Mesenchymal stem cell (in vitro differentiated cells and primary cell): ENCODE measurements at regions not wholly inside any gene's neighbourhood (a gene's known extent, or its start where the extent isn't known, plus 50 kb on each side); places are given as distances from the start of the nearest gene placed in this dataset.
A peak's percentile ranks its signal among the peaks of the same experiment; 100 is the strongest.

Source experiments
- DNase-seq: peaks from one replicate; pipeline ENCODE4 v3.0.0-alpha.2; 2013
- H2AFZ ChIP-seq: one replicate; pipeline ENCODE4 v1.6.1; 2013; ENCODE audit warnings: low read depth, mild to moderate bottlenecking, control low read depth, inconsistent platforms, low read length, moderate library complexity
- H2AK5ac ChIP-seq: 2 replicates; pipeline ENCODE4 v1.6.1; 2013; ENCODE audit warnings: low read length, moderate library complexity, mild to moderate bottlenecking, inconsistent platforms; ENCODE audit not compliant: severe bottlenecking
- H2BK120ac ChIP-seq: one replicate; pipeline ENCODE4 v1.6.1; 2013; ENCODE audit warnings: low read depth, mild to moderate bottlenecking, inconsistent platforms, low read length, moderate library complexity
- H2BK12ac ChIP-seq, 2 experiments: one replicate each; pipeline ENCODE4 v1.6.1; 2013; ENCODE audit warnings: inconsistent platforms in 2 of 2, low read length in 2 of 2, mild to moderate bottlenecking in 2 of 2, moderate library complexity in 2 of 2, control low read depth in 1 of 2
- H2BK15ac ChIP-seq: one replicate; pipeline ENCODE4 v1.6.1; 2013; ENCODE audit warnings: mild to moderate bottlenecking, low read depth, inconsistent platforms; ENCODE audit not compliant: poor library complexity, severe bottlenecking
- H2BK5ac ChIP-seq: 2 replicates; pipeline ENCODE4 v1.6.1; 2013; ENCODE audit warnings: low read depth, mild to moderate bottlenecking, low read length, control low read depth, inconsistent platforms; ENCODE audit not compliant: poor library complexity, severe bottlenecking
- H3K14ac ChIP-seq, 2 experiments: one replicate each; pipeline ENCODE4 v1.6.1; 2013; ENCODE audit warnings: inconsistent platforms in 2 of 2, low read length in 2 of 2, control low read depth in 1 of 2, mild to moderate bottlenecking in 1 of 2, moderate library complexity in 1 of 2
- H3K18ac ChIP-seq, 2 experiments: one replicate each; pipeline ENCODE4 v1.6.1; 2013; ENCODE audit warnings: inconsistent platforms in 2 of 2, low read length in 2 of 2, control low read depth in 1 of 2, low read depth in 1 of 2, mild to moderate bottlenecking in 1 of 2
- H3K23ac ChIP-seq, 2 experiments: one replicate each; pipeline ENCODE4 v1.6.1; 2013; ENCODE audit warnings: inconsistent platforms in 2 of 2, low read length in 2 of 2, mild to moderate bottlenecking in 2 of 2, moderate library complexity in 2 of 2, control low read depth in 1 of 2
- H3K27ac ChIP-seq: 2 replicates; pipeline ENCODE4 v1.5.1; 2013; ENCODE audit warnings: mild to moderate bottlenecking, moderate library complexity, low read length, control low read depth, inconsistent platforms; ENCODE audit not compliant: poor library complexity, severe bottlenecking
- H3K27me3 ChIP-seq, 2 experiments: 2 replicates each; pipeline versions ENCODE4 v1.6.1 to v1.7.0; 2013; ENCODE audit warnings: low read length in 2 of 2, mild to moderate bottlenecking in 2 of 2, moderate library complexity in 2 of 2, control low read depth in 1 of 2, inconsistent platforms in 1 of 2; ENCODE audit not compliant: control insufficient read depth in 1 of 2, insufficient read depth in 1 of 2
- H3K36me3 ChIP-seq, 2 experiments: 2 replicates each; pipeline versions ENCODE4 v1.6.1 to v1.7.0; 2013; ENCODE audit warnings: low read length in 2 of 2, control low read depth in 1 of 2, inconsistent platforms in 1 of 2, low read depth in 1 of 2, mild to moderate bottlenecking in 1 of 2; ENCODE audit not compliant: insufficient read depth in 2 of 2, control insufficient read depth in 1 of 2
- H3K4ac ChIP-seq, 2 experiments: one replicate each; pipeline ENCODE4 v1.6.1; 2013; ENCODE audit warnings: inconsistent platforms in 2 of 2, low read length in 2 of 2, mild to moderate bottlenecking in 2 of 2, moderate library complexity in 2 of 2, control low read depth in 1 of 2, low read depth in 1 of 2
- H3K4me1 ChIP-seq: 2 replicates; pipeline ENCODE4 v1.6.1; 2013; ENCODE audit warnings: low read depth, low read length, control low read depth; ENCODE audit not compliant: control insufficient read depth, insufficient read depth
- H3K4me2 ChIP-seq: 2 replicates; pipeline ENCODE4 v1.6.1; 2013; ENCODE audit warnings: low read length, mild to moderate bottlenecking, inconsistent platforms; ENCODE audit not compliant: poor library complexity, severe bottlenecking
- H3K4me3 ChIP-seq, 2 experiments: 2 replicates each; pipeline versions ENCODE4 v1.5.1 to v1.7.0; 2013; ENCODE audit warnings: low read length in 2 of 2, mild to moderate bottlenecking in 2 of 2, control low read depth in 1 of 2, low read depth in 1 of 2; ENCODE audit not compliant: insufficient read depth in 1 of 2
- H3K79me1 ChIP-seq: replicated peaks from 2 replicates; pipeline ENCODE4 v1.6.1; 2013; ENCODE audit warnings: mild to moderate bottlenecking, control low read depth, low read length, inconsistent platforms; ENCODE audit not compliant: poor library complexity, severe bottlenecking
- H3K9ac ChIP-seq: 2 replicates; pipeline ENCODE4 v1.7.0; 2013; ENCODE audit warnings: mild to moderate bottlenecking, low read length, moderate library complexity
- H3K9me3 ChIP-seq: 2 replicates; pipeline ENCODE4 v1.7.0; 2013; ENCODE audit warnings: mild to moderate bottlenecking, low read length; ENCODE audit not compliant: control insufficient read depth
- H4K8ac ChIP-seq: one replicate; pipeline ENCODE4 v1.6.1; 2013; ENCODE audit warnings: inconsistent platforms, mild to moderate bottlenecking, low read length, moderate library complexity
- H4K91ac ChIP-seq: one replicate; pipeline ENCODE4 v1.6.1; 2013; ENCODE audit warnings: mild to moderate bottlenecking, low read length, inconsistent platforms
- WGBS: methylation state at CpG from one replicate; pipeline ENCODE4 v1.1.7; 2013; ENCODE audit warnings: mixed read lengths; 5-methylcytosine and 5-hydroxymethylcytosine counted together

DNA sequence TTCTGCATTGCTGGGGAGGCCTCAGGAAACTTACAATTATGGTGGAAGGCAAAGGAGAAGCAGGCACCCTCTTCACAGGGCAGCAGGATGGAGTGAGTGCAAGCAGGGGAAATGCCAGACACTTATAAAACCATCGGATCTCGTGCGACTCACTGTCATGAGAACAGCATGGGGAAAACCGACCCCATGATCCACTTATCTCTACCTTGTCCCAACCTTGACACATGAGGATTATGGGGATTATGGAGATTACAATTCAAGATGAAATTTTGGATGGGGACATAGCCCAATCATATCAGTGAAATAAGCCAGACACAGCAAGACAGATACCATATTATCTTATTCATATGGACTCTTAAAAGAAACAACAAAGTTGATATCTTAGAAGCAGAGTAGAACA, 134.9 kb downstream of the C4orf33 start:
- Histone ChIP-seq H2BK12ac (no peak overlapping the region), H2AFZ (no peak overlapping the region), H4K8ac (no peak overlapping the region), H3K27me3 (no peaks in the 10 kb centered on the region), H3K36me3 (no peaks in the 10 kb centered on the region), H3K4ac (no peak overlapping the region), H3K79me1 (no peaks in the 10 kb centered on the region), H3K14ac (no peak overlapping the region), H3K4me2 (no peak overlapping the region), H3K18ac (no peak overlapping the region), H2AK5ac (no peak overlapping the region), H3K9ac (no peak overlapping the region), H3K4me1 (peaks cover 3% of the 10 kb centered on the region), H3K23ac (no peak overlapping the region), H2BK120ac (no peak overlapping the region), H4K91ac (no peak overlapping the region), H3K4me3 (no peak overlapping the region), H3K27ac (no peak overlapping the region), H3K9me3 (no peaks in the 10 kb centered on the region), H2BK15ac (no peak overlapping the region), H2BK5ac (no peak overlapping the region)
- 74% methylated on average over 4 of the region's 4 CpGs for WGBS
- DNase-seq = no peak

GRCh38 chr4:129231945-129232588, 136.1 kb downstream of the C4orf33 start:
- peak overlapping the region; percentile 33 for H3K27ac ChIP-seq
- no peaks in the 10 kb centered on the region for H3K27me3 ChIP-seq
- H3K9ac ChIP-seq = peak overlapping the region; percentile 27
- H3K4me1 ChIP-seq = peaks cover 3% of the 10 kb centered on the region
- H2BK5ac ChIP-seq = no peak overlapping the region
- H3K4ac ChIP-seq = peak overlapping the region in 1 of 2 experiments; percentile 79
- no peak for DNase-seq
- H3K4me3 ChIP-seq = peak overlapping the region in 1 of 2 experiments; percentile 40
- no peak overlapping the region for H2BK12ac ChIP-seq
- H4K8ac ChIP-seq = no peak overlapping the region
- no peak overlapping the region for H2AFZ ChIP-seq
- H2AK5ac ChIP-seq = no peak overlapping the region
- no peak overlapping the region for H4K91ac ChIP-seq
- H2BK15ac ChIP-seq = no peak overlapping the region
- H3K9me3 ChIP-seq = no peaks in the 10 kb centered on the region
- H3K18ac ChIP-seq = peak overlapping the region in 1 of 2 experiments; percentile 82
- no peak overlapping the region for H2BK120ac ChIP-seq
- WGBS = 87% methylated on average over 2 of the region's 2 CpGs
- H3K4me2 ChIP-seq = peak overlapping the region; percentile 37
- H3K79me1 ChIP-seq = no peaks in the 10 kb centered on the region
- no peak overlapping the region for H3K14ac ChIP-seq
- H3K23ac ChIP-seq = no peak overlapping the region
- H3K36me3 ChIP-seq = no peaks in the 10 kb centered on the region

- peaks cover 3% of the 10 kb centered on the region for H3K4me1 ChIP-seq
- H3K23ac ChIP-seq = no peak overlapping the region
- peak overlapping the region; percentile 3 for H3K27ac ChIP-seq
- H3K18ac ChIP-seq = no peak overlapping the region
- WGBS = 57% methylated on average over 2 of the region's 3 CpGs
- H3K79me1 ChIP-seq = no peaks in the 10 kb centered on the region
- H3K4me3 ChIP-seq = peak overlapping the region in 1 of 2 experiments; percentile 40
- no peaks in the 10 kb centered on the region for H3K27me3 ChIP-seq
- no peak overlapping the region for H4K91ac ChIP-seq
- H2AK5ac ChIP-seq = no peak overlapping the region
- H3K9ac ChIP-seq = peak overlapping the region; percentile 27
- no peak overlapping the region for H4K8ac ChIP-seq
- H2BK120ac ChIP-seq = no peak overlapping the region
- H3K4ac ChIP-seq = peak overlapping the region in 1 of 2 experiments; percentile 79
- H3K36me3 ChIP-seq = no peaks in the 10 kb centered on the region
- H2AFZ ChIP-seq = no peak overlapping the region
- no peak overlapping the region for H3K14ac ChIP-seq
- no peak overlapping the region for H2BK15ac ChIP-seq
- H2BK5ac ChIP-seq = no peak overlapping the region
- H3K4me2 ChIP-seq = peak overlapping the region; percentile 12
- no peak overlapping the region for H2BK12ac ChIP-seq
- no peaks in the 10 kb centered on the region for H3K9me3 ChIP-seq
- DNase-seq = peak; percentile 52
Measured at GRCh38 chr4:129232589-129233337, 136.8 kb downstream of the C4orf33 start.

GRCh38 chr4:129233691-129234090, 137.7 kb downstream of the C4orf33 start:
- WGBS = no CpG with 5 or more reads among the region's 1 CpG
- Histone ChIP-seq H3K14ac (no peak overlapping the region), H3K4me1 (peaks cover 3% of the 10 kb centered on the region)

More at GRCh38 chr4:129233691-129234090, 137.7 kb downstream of the C4orf33 start:
- no peak overlapping the region for H2AK5ac ChIP-seq
- no peak overlapping the region for H4K91ac ChIP-seq
- H3K9ac ChIP-seq = no peak overlapping the region
- no peaks in the 10 kb centered on the region for H3K9me3 ChIP-seq
- no peaks in the 10 kb centered on the region for H3K27me3 ChIP-seq
- H3K27ac ChIP-seq = no peak overlapping the region
- H3K79me1 ChIP-seq = no peaks in the 10 kb centered on the region
- H3K4me2 ChIP-seq = no peak overlapping the region
- H2BK120ac ChIP-seq = no peak overlapping the region
- no peak overlapping the region for H3K4ac ChIP-seq
- DNase-seq = no peak
- no peak overlapping the region for H3K18ac ChIP-seq
- no peak overlapping the region for H2BK12ac ChIP-seq
- no peaks in the 10 kb centered on the region for H3K36me3 ChIP-seq
- H4K8ac ChIP-seq = no peak overlapping the region
- H2AFZ ChIP-seq = no peak overlapping the region
- no peak overlapping the region for H2BK15ac ChIP-seq
- H3K4me3 ChIP-seq = no peak overlapping the region
- no peak overlapping the region for H2BK5ac ChIP-seq
- no peak overlapping the region for H3K23ac ChIP-seq
